ENCODE measurements at regions not wholly inside any gene's neighbourhood (a gene's known extent, or its start where the extent isn't known, plus 50 kb on each side); places are given as distances from the start of the nearest gene placed in this dataset.

- TF ChIP-seq CTCF (conservative IDR thresholded peaks at IDR 0.05; ENCODE audit: low read length) (no peak), EZH2phosphoT487 (IDR thresholded peaks at IDR 0.05; ENCODE audit: borderline replicate concordance) (no peak)
Observed at GRCh38 chr17:79353016-79353415, 257.8 kb downstream of the RBFOX3 start.
